A549 (cell line): ENCODE measurements at regions not wholly inside any gene's neighbourhood (a gene's known extent, or its start where the extent isn't known, plus 50 kb on each side); places are given as distances from the start of the nearest gene placed in this dataset.

ENCODE experiments used
- CHD2 ChIP-seq: fragments of 150-350 bp; IDR thresholded peaks from 2 replicates; pipeline ENCODE4 v1.6.1; 2014; ENCODE audit warnings: low read length; ENCODE audit not compliant: partially characterized antibody
- EP300 ChIP-seq, 2 experiments: fragments of >200 bp; sonication (Bioruptor Twin); formaldehyde crosslinking; IDR thresholded peaks; 2 replicates in 1 of 2; 3 replicates in 1 of 2; pipeline ENCODE4 v1.6.1; 2016 to 2017
- JUNB ChIP-seq: fragments of >200 bp; sonication (Bioruptor Twin); formaldehyde crosslinking; IDR thresholded peaks from 2 replicates; pipeline ENCODE4 v1.6.1; 2016
- NR3C1 ChIP-seq: fragments of >200 bp; sonication (Bioruptor Twin); formaldehyde crosslinking; IDR thresholded peaks from 3 replicates; pipeline ENCODE4 v1.6.1; 2017
- POLR2A ChIP-seq: IDR thresholded peaks from 2 replicates; pipeline ENCODE4 v1.6.1; 2012; ENCODE audit warnings: mild to moderate bottlenecking, low read length
- POLR2AphosphoS2 ChIP-seq: conservative IDR thresholded peaks from 2 replicates; pipeline ENCODE4 v1.6.1; 2012; ENCODE audit warnings: low read length, improper control_type of control experiment, inconsistent platforms
- SREBF2 ChIP-seq: fragments of 450-650 bp; IDR thresholded peaks from 2 replicates; pipeline ENCODE4 v1.6.1; 2014; ENCODE audit warnings: mild to moderate bottlenecking, moderate library complexity
- ZFP36 ChIP-seq: fragments of 450-650 bp; IDR thresholded peaks from 2 replicates; pipeline ENCODE4 v1.6.1; 2014; ENCODE audit warnings: borderline replicate concordance; ENCODE audit not compliant: partially characterized antibody
- TF ChIP-seq, protein P1 (sequence below): fragments of >200 bp; sonication (Bioruptor Twin); formaldehyde crosslinking; IDR thresholded peaks from 3 replicates; pipeline ENCODE4 v1.5.1; 2016
- TF ChIP-seq, protein P2 (sequence below): fragments of 200-600 bp; sonication (generic); IDR thresholded peaks from 2 replicates; pipeline ENCODE4 v1.6.1; 2016; ENCODE audit warnings: antibody characterized with exemption, mild to moderate bottlenecking, moderate library complexity
- TF ChIP-seq, protein P3 (sequence below): IDR thresholded peaks from 2 replicates; pipeline ENCODE4 v1.6.1; 2012

DNA sequence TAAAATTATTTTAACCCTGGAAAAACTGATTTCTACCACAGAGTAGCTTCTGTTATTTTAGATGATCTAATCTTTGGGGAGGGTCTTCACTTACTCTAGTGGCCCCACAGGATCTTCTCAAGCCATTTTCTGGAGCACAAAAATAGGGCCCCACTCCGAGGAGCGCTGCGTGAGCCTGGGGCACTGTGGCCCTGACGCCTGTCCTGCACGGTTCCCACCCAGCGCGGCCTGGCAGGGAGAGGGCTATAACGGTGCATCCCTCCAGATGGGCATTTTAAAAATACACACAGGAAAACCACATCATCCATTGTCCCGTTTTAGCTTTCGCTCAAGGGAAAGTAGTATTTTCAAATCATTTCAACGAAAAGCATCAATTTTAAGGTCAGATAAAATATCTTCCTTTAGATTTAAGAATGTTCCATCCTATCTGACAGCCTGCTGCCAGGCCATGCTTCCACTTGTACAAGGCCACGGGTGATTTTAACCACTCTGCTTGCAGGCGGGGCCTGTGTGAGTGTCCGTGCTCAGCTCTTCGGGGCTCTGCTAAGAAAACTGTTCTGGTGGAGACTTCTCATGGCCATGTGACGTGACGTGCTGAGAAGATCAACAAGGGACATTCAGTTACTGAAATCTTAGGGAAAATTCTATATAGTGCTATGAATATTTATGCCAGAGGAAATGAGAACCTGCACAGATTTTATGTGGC, 683.8 kb upstream of the SGCG start:
- TF ChIP-seq ZFP36 (no peak), POLR2A (no peak), POLR2AphosphoS2 (no peak), EP300 (IDR thresholded peaks at IDR 0.05) (no peak), SREBF2 (no peak), CHD2 (no peak), NR3C1 (no peak), JUNB (no peak)
- TF ChIP-seq, protein P1, sequence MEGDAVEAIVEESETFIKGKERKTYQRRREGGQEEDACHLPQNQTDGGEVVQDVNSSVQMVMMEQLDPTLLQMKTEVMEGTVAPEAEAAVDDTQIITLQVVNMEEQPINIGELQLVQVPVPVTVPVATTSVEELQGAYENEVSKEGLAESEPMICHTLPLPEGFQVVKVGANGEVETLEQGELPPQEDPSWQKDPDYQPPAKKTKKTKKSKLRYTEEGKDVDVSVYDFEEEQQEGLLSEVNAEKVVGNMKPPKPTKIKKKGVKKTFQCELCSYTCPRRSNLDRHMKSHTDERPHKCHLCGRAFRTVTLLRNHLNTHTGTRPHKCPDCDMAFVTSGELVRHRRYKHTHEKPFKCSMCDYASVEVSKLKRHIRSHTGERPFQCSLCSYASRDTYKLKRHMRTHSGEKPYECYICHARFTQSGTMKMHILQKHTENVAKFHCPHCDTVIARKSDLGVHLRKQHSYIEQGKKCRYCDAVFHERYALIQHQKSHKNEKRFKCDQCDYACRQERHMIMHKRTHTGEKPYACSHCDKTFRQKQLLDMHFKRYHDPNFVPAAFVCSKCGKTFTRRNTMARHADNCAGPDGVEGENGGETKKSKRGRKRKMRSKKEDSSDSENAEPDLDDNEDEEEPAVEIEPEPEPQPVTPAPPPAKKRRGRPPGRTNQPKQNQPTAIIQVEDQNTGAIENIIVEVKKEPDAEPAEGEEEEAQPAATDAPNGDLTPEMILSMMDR = no peak
- TF ChIP-seq, protein P2, sequence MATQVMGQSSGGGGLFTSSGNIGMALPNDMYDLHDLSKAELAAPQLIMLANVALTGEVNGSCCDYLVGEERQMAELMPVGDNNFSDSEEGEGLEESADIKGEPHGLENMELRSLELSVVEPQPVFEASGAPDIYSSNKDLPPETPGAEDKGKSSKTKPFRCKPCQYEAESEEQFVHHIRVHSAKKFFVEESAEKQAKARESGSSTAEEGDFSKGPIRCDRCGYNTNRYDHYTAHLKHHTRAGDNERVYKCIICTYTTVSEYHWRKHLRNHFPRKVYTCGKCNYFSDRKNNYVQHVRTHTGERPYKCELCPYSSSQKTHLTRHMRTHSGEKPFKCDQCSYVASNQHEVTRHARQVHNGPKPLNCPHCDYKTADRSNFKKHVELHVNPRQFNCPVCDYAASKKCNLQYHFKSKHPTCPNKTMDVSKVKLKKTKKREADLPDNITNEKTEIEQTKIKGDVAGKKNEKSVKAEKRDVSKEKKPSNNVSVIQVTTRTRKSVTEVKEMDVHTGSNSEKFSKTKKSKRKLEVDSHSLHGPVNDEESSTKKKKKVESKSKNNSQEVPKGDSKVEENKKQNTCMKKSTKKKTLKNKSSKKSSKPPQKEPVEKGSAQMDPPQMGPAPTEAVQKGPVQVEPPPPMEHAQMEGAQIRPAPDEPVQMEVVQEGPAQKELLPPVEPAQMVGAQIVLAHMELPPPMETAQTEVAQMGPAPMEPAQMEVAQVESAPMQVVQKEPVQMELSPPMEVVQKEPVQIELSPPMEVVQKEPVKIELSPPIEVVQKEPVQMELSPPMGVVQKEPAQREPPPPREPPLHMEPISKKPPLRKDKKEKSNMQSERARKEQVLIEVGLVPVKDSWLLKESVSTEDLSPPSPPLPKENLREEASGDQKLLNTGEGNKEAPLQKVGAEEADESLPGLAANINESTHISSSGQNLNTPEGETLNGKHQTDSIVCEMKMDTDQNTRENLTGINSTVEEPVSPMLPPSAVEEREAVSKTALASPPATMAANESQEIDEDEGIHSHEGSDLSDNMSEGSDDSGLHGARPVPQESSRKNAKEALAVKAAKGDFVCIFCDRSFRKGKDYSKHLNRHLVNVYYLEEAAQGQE = no peak
- TF ChIP-seq, protein P3, sequence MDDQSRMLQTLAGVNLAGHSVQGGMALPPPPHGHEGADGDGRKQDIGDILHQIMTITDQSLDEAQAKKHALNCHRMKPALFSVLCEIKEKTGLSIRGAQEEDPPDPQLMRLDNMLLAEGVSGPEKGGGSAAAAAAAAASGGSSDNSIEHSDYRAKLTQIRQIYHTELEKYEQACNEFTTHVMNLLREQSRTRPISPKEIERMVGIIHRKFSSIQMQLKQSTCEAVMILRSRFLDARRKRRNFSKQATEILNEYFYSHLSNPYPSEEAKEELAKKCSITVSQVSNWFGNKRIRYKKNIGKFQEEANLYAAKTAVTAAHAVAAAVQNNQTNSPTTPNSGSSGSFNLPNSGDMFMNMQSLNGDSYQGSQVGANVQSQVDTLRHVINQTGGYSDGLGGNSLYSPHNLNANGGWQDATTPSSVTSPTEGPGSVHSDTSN = no peak
